ENCODE measurements at regions not wholly inside any gene's neighbourhood (a gene's known extent, or its start where the extent isn't known, plus 50 kb on each side); places are given as distances from the start of the nearest gene placed in this dataset.
"Not testable (repeated sequence)": the region's sequence is repeated elsewhere in the genome, so short reads cannot be mapped to it uniquely, and the experiment has no call there.

GRCh38 chr13:79614250-79614918 is 133.4 kb downstream of the NDFIP2 start:
- DNase-seq (ENCODE audit: low spot score), result no peak

GRCh38 chr13:79612604-79613003 is 131.6 kb downstream of the NDFIP2 start:
- DNase-seq (ENCODE audit: low spot score), result no peak

DNA sequence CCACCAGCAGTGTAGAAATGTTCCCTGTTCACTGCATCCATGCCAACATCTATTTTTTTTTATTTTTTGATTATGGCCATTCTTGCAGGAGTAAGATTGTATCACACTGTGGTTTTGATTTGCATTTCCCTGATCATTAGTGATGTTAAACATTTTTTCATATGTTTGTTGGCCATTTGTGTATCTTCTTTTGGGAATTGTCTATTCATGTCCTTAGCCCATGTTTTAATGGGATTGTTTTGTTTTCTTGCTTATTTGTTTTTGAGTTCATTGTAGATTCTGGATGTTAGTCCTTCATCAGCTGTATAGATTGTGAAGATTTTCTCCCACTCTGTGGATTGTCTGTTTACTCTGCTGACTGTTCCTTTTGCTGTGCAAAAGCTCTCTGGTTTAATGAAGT is 126.9 kb downstream of the NDFIP2 start:
- DNase-seq (ENCODE audit: low spot score), result not testable (repeated sequence)

Data from cerebellar cortex (tissue), 1 donor.